Mammary epithelial cell (primary cell): ENCODE measurements at regions not wholly inside any gene's neighbourhood (a gene's known extent, or its start where the extent isn't known, plus 50 kb on each side); places are given as distances from the start of the nearest gene placed in this dataset.

Experiments
- CTCF ChIP-seq, 2 donors: IDR thresholded peaks in 1 of 2; conservative IDR thresholded peaks in 1 of 2; 2 replicates each; pipeline ENCODE4 v1.5.1; 2011 to 2012; ENCODE audit warnings: inconsistent platforms in 2 of 2, low read length in 2 of 2, mild to moderate bottlenecking in 2 of 2, control low read depth in 1 of 2, low read depth in 1 of 2; ENCODE audit not compliant: insufficient read depth in 1 of 2; ENCODE audit errors: extremely low read depth in 1 of 2
- EZH2 ChIP-seq: IDR thresholded peaks from 2 replicates; pipeline ENCODE4 v1.6.1; 2012; ENCODE audit warnings: low read length, inconsistent platforms, borderline replicate concordance

GRCh38 chr18:10242936-10243680, 211.3 kb upstream of the APCDD1 start:
- no peak for TF ChIP-seq CTCF (conservative IDR thresholded peaks at IDR 0.05 in 1 of 2, IDR thresholded peaks at IDR 0.05 in 1 of 2; ENCODE audit: extremely low read depth in 1 of 2, insufficient read depth in 1 of 2, low read depth in 1 of 2, low read length in 2 of 2)
- no peak for TF ChIP-seq EZH2
